ENCODE measurements at regions not wholly inside any gene's neighbourhood (a gene's known extent, or its start where the extent isn't known, plus 50 kb on each side); places are given as distances from the start of the nearest gene placed in this dataset.
"Not testable (repeated sequence)": the region's sequence is repeated elsewhere in the genome, so short reads cannot be mapped to it uniquely, and the experiment has no call there.

GRCh38 chr6:40163924-40164323 is 229.7 kb upstream of the MOCS1 start:
- in situ Hi-C loops (cut with HindIII; ENCODE audit: low sequenced_read_pairs): no loop called here

- in situ Hi-C loops (cut with HindIII; ENCODE audit: low sequenced_read_pairs): no loop called here
Measured at GRCh38 chr6:40162074-40162473, 227.8 kb upstream of the MOCS1 start.

GRCh38 chr6:40160826-40161225 is 226.6 kb upstream of the MOCS1 start:
- in situ Hi-C loops (cut with HindIII; ENCODE audit: low sequenced_read_pairs): no loop called here

- in situ Hi-C loops (cut with HindIII; ENCODE audit: low sequenced_read_pairs): no loop called here
Measured at GRCh38 chr6:40159865-40160264, 225.6 kb upstream of the MOCS1 start.

GRCh38 chr6:40152701-40153436 is 218.6 kb upstream of the MOCS1 start:
- in situ Hi-C loops (cut with HindIII; ENCODE audit: low sequenced_read_pairs): no loop called here

- in situ Hi-C loops (cut with HindIII; ENCODE audit: low sequenced_read_pairs): no loop called here
Measured at GRCh38 chr6:40152196-40152595, 217.9 kb upstream of the MOCS1 start.

- in situ Hi-C loops (cut with HindIII; ENCODE audit: low sequenced_read_pairs): no loop called here
Measured at GRCh38 chr6:40148882-40149573, 214.8 kb upstream of the MOCS1 start.

GRCh38 chr6:40146902-40147301 is 212.6 kb upstream of the MOCS1 start:
- in situ Hi-C loops (cut with HindIII; ENCODE audit: low sequenced_read_pairs): no loop called here

GRCh38 chr6:40139447-40139846 is 205.2 kb upstream of the MOCS1 start:
- in situ Hi-C loops (cut with HindIII; ENCODE audit: low sequenced_read_pairs): no loop called here

- in situ Hi-C loops (cut with HindIII; ENCODE audit: low sequenced_read_pairs): no loop called here
Measured at GRCh38 chr6:40138273-40138720, 204.0 kb upstream of the MOCS1 start.

- in situ Hi-C loops (cut with HindIII; ENCODE audit: low sequenced_read_pairs): no loop called here
Measured at GRCh38 chr6:40135491-40136072, 201.3 kb upstream of the MOCS1 start.

- in situ Hi-C loops (cut with HindIII; ENCODE audit: low sequenced_read_pairs): not testable (repeated sequence)
Measured at GRCh38 chr6:40133981-40134380, 199.7 kb upstream of the MOCS1 start.

- in situ Hi-C loops (cut with HindIII; ENCODE audit: low sequenced_read_pairs): no loop called here
Measured at GRCh38 chr6:40131675-40132074, 197.4 kb upstream of the MOCS1 start.

- in situ Hi-C loops (cut with HindIII; ENCODE audit: low sequenced_read_pairs): no loop called here
Measured at GRCh38 chr6:40128127-40128526, 193.9 kb upstream of the MOCS1 start.

GRCh38 chr6:40125680-40126394 is 191.6 kb upstream of the MOCS1 start:
- in situ Hi-C loops (cut with HindIII; ENCODE audit: low sequenced_read_pairs): no loop called here

- in situ Hi-C loops (cut with HindIII; ENCODE audit: low sequenced_read_pairs): no loop called here
Measured at GRCh38 chr6:40124924-40125323, 190.7 kb upstream of the MOCS1 start.

- in situ Hi-C loops (cut with HindIII; ENCODE audit: low sequenced_read_pairs): no loop called here
Measured at GRCh38 chr6:40116832-40117231, 182.6 kb upstream of the MOCS1 start.

GRCh38 chr6:40112350-40112749 is 178.1 kb upstream of the MOCS1 start:
- in situ Hi-C loops (cut with HindIII; ENCODE audit: low sequenced_read_pairs): no loop called here

- in situ Hi-C loops (cut with HindIII; ENCODE audit: low sequenced_read_pairs): no loop called here
Measured at GRCh38 chr6:40108736-40109135, 174.5 kb upstream of the MOCS1 start.

GRCh38 chr6:40106840-40107239 is 172.6 kb upstream of the MOCS1 start:
- in situ Hi-C loops (cut with HindIII; ENCODE audit: low sequenced_read_pairs): no loop called here

- in situ Hi-C loops (cut with HindIII; ENCODE audit: low sequenced_read_pairs): no loop called here
Measured at GRCh38 chr6:40098774-40099173, 164.5 kb upstream of the MOCS1 start.

Measured in DLD1 (cell line).